Stimulated activated CD8-positive, alpha-beta memory T cell treated with anti-CD3 and anti-CD28 coated beads, Interleukin-12 subunit alpha, Interleukin-12 subunit beta, amount 100 ng/mL, for 4 hours (primary cell): ENCODE measurements at regions not wholly inside any gene's neighbourhood (a gene's known extent, or its start where the extent isn't known, plus 50 kb on each side); places are given as distances from the start of the nearest gene placed in this dataset.
"Not testable (repeated sequence)": the region's sequence is repeated elsewhere in the genome, so short reads cannot be mapped to it uniquely, and the experiment has no call there.

Source experiments
- DNase-seq: peaks from one replicate; pipeline ENCODE4 v3.0.0-alpha.2; 2020; ENCODE audit warnings: low read depth

DNA sequence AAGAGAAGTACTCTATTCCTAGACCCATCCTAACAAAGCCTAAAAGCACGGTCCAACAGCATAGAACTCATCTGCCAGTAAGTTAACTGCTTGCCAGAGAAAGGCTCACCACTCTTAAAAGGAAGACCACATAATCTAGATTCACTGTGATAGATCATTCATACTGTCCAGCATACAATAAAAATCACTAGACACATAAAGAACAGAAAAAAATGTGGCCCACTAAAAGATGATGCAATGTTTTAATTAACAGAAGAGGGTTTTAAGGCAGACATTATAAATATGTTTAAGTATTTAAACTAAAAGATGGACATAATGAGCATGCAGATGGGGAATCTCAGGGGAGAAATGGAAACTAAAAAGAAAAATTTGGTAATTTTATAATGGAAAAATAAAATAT, 157.5 kb upstream of the CDH4 start:
- no peak for DNase-seq

DNA sequence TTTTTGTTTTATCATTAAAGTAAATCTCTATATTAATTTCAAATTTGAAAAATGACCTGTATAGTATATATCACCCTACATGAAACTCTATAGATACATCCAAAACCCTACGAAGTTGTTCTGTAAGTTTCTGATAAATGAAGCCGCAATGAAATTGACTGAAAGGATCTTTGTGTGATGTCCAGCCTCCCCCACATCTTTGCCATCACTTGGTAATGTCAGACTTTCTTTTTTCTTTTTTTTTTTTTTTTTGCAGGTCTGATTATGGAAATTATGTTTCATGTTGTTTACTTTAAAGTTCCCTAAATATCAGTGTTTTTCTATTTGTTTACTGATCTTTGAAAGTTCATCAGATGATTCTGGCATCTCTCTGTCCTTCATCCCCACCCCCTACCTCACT, 155.6 kb upstream of the CDH4 start:
- no peak for DNase-seq

DNA sequence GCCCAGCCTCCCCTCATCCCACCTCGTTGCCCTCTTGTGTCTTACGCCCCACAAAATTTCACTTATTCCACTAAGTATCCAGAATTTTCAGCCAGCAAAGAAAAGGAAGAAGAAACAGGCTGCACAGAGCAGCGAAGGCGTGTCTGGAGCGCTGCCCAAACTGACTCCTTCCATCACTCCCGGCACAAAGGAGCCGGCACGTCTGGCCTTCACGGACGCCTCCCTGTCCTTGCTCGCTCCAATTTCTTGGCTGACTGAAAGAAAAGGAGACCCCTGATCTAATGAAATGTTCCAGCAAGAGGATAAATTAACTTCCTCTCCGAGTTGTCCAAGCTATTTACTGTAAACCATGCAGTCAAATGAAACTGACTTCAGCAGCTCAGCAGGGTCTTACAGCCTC, 152.3 kb upstream of the CDH4 start:
- DNase-seq = no peak

DNA sequence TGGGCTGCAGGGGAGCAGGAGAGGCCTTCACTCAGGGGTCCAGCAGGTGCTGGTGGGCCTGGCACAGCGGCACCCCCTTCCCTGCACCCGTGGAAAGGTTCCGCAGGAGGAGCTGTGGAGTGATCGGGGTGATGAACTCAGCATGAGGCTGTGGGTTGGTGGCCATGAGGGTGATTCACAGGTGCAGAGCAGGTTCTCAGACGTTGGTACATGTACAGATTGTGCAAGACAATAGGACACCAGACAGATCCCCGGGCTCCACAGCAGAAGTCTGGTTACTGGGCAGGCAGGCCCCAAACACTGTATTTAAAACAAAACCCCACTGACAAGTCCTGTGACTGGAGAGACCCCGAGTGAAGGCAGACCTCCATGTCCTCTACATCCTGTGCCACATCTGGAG, 151.6 kb upstream of the CDH4 start:
- no peak for DNase-seq

DNA sequence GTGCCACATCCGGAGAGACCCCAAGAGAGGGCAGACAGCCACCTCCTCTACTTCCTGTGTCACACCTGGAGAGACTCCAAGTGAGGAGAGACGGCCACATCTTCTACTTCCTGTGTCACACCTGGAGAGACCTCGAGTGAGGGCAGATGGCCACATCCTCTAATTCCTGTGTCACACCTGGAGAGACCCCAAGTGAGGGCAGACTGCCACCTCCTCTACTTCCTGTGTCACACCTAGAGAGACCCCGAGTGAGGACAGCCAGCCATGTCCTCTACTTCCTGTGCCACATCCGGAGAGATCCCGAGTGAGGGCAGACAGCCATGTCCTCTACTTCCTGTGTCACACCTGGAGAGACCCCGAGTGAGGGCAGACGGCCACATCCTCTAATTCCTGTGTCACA, 150.7 kb upstream of the CDH4 start:
- DNase-seq = not testable (repeated sequence)

DNA sequence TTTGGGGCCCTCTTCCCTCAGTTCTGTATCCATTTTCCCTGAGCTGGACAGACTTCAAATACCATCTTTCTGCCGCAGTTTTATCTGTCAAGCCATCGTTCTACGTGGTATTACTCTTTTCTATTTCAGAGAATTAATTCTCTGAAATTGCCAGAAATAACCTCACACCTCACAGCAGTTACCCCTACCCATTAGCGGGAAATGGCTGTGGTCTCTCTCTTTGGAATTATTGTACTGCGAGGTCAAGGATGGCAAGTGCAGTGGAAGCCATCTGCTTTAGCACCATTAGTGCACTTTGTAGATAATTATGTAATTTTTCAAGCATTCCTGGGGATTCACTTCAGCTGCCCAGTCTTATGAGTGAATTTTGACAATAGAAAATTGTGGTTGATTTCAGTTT, 147.8 kb upstream of the CDH4 start:
- no peak for DNase-seq

DNA sequence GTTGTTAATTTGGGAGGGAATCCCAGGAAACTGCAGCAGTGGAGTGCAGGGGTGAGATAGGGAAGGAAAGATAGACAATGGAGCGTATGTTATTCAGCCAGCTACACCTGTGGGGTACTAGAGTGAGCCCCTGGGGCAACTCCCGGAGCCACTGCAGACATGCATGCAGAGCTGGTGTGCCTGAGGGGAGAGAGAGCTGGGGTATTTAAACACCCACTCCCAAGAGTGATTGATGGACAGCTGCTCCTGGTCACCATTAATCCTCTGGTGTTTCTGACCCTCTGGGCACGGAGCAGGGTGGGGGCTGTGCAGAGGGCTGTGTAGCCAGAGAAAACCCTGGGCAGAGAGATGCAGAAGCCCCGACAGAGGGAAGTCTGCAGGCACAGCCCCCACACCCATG, 146.7 kb upstream of the CDH4 start:
- DNase-seq = no peak

DNA sequence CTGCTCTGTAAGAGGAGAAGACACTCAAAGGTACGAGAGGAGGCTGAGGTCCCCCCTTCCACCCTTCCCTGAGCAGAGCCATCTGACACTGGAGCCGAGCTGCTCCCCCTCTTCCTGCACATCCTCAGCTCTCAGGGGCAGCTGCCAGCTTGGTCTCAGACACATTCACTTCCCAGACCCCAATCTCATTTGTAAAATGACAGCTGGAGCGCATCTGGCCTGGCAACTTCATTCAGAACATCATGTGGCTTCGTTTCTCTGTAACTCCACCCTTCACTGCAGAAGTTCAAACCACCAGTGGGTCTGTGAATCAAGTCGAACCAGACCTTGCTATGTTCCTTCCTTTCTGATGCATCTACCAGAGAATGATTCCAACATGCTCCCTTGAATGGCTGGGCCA, 145.6 kb upstream of the CDH4 start:
- no peak for DNase-seq

DNA sequence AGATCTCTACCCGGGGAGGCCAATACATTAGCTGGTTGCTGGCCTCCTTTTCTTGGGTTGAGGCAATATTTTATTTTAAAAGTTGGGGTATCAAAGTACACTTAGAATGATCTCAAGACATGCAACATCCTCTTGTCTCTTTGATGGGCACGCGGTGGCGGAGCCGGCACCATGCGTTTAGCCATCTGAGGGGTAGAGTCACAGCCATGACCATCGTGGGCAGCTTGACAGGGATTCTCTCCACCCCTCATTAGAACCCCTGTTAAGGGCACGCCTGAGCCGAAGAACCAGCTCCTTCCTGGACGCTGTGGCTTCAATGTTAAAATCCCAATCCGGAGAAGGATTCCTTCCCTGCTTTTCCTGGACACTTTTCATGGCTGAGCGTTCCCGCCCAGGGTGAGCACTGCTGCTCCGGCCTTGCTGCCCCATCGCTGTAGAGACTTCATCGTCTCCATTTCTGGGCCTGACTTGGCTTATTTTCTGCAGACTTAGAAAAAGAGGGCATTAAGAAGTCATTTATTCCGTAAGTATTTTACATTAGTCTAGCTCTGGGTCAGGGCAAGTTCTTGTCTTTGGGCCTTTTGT, 142.7 kb upstream of the CDH4 start:
- no peak for DNase-seq

DNA sequence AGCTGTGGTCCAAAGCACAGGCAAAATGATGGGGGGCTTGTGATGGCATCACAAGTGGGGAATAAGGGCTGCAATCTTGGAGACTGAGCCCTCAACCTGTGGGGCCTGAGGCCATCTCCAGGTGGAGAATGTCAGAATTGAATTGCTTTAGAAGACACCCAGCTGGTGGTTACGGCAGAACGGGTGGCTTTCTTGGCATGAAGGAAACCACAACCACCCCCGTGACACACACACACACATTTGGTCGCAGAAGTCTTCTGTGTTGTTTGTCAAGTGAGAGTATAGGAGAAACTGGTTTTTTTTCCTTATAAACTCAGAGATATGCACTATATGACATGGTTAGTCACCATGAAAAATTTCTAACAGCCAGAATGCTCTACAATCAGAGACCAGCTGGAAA, 139.5 kb upstream of the CDH4 start:
- DNase-seq = no peak

DNA sequence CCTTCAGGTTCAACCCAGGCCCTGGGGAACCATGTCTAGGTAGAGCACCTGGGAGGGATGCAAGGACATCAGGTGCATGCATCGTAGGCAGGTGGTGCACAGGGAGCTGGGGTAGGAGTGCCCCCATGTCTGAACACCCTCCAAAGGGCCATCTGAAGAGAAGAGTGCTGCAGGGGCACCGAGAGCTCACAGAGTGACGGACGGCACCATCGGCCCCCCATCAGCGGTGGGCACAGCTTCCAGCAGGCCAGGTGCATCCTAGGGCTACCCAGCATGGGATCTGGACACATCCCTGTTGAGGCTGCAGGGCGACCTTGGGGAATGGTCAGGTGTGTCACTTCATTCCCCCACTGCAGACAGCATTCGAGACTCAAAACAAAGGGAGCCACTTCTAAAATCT, 138.3 kb upstream of the CDH4 start:
- DNase-seq = no peak

DNA sequence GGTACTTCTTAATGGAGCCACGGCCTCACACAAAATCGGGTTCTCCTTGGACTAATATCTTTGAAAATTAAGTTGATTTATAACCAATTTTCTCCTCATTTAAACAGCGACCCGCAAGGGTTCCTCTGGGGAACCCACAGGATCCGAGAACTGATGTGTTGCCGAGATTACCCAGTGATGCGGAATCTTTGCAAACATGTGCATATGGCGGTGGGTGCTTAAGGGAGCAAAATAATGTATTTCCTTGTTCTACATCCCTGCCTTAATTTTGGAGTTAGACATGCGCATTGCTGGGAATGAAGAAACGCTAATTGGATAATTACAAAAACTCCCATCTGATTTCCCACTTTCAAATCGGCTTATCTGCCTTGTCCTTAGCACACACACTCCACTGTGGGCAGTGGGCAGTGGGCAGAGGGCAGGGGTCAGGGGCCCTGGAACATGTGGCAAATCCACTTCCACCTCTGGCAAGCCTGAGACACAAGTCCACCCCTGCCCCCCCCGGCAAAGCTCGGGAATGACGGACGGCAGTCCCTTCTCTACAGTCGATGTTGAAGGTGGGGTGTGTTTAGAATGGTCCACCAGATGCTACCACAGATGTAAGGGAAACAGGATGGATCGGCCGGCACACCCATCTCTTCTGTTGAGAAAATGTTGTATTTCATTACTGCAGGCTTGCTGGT, 137.4 kb upstream of the CDH4 start:
- DNase-seq = no peak

DNA sequence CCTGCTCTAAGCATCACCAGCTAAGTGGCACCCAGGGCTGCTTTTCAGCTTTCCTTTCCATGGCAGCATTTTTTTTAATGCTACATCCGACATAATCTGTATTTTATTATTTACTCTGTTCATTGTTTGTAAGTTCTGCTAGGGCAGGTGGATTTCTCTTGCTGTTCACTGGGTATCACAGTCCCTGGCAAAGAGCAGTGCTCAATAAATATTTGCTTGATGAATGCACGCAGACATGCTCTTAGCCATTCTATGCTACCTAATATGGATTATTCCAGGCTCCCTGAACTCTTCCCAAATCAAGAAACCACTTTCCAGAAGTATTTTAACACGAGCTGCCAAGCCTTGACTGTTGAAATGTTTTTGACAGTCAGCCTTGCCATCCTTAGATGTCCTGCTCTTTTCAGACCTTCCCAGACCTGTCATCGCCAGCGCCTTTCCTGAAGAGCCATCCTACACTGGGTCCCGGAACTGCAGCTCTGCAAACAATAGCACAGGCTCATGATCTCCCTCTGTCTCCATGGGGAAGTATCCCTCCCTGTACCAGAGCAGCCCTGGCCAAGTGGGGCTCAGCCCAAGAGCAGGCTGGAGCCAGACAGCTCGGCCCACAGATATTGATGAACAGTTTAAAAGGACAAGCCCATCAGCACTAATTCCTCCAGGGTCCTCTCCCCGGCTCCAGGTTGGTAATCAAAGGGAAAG, 136.5 kb upstream of the CDH4 start:
- no peak for DNase-seq

DNA sequence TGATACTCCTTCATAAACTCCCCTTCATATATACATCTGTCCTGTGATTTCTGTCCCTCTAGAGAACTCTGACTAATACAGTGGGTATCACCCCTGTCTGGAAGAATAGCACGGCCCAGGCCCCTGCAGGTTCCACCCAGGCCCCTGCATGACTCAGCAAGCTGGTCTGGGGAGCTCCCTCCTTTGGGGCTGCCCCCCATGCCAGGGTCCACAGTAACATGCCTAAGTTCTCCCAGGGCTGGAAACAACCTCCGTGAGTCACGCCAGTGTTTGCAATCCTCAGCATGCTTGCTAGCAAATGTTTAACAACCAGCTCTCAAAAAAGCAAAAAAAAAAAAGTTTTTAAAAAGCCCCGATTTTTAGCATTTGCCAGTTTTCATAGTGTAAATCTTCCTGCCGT, 134.3 kb upstream of the CDH4 start:
- no peak for DNase-seq

DNA sequence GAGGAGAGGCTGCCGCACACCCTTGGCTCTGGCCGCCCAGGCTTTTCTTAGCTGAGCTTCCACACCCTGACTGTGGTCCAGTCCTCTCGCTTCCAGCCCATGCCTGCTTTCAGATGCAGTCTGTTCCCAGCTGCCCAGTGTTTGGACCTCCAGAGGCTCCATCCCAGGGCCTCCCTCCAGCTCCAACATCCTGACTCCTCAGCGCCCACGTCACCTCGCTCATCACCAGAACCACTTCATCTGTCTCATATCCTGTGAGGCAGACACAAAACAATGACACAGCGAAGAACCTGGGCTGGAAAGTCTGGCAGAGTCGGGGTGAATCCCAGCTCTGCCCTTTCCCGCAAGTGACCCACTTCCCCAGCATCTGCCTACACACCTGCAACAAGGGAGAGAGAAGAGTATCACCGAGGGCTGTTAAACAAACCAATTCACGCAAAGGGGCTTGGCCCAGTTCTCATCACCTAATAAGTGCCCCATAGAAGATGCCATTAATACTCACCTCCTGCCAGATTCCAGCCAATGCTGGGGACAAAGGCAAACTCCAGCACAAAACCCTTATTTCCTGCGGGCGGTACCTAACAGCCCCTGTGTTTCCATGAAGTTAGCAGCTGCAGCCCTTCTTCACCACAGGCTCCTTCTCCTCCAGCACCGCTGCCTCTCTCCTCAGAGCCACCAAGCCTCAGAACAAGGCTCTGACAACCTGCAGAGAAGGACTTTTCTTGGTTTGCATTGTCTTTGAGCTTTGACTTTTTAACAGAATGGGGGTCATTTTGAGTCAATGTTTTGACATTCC, 133.4 kb upstream of the CDH4 start:
- DNase-seq = no peak

DNA sequence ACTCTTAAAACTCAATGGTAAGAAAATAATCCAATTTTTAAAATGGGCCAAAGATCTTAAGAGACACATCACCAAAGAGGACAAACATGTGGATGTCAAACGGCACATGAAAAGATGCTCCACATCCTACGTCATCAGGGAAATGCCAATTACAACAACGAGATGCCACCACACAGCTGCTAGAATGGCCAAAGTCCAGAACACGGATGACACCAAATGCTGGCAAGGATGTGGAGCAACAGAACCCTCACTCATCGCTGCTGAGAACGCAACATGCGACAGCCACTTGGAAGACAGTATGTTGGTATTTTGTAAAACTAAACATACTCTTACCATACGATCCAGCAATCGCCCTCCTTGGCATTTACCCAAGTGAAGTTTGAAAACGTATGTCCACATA, 132.8 kb upstream of the CDH4 start:
- DNase-seq = no peak

DNA sequence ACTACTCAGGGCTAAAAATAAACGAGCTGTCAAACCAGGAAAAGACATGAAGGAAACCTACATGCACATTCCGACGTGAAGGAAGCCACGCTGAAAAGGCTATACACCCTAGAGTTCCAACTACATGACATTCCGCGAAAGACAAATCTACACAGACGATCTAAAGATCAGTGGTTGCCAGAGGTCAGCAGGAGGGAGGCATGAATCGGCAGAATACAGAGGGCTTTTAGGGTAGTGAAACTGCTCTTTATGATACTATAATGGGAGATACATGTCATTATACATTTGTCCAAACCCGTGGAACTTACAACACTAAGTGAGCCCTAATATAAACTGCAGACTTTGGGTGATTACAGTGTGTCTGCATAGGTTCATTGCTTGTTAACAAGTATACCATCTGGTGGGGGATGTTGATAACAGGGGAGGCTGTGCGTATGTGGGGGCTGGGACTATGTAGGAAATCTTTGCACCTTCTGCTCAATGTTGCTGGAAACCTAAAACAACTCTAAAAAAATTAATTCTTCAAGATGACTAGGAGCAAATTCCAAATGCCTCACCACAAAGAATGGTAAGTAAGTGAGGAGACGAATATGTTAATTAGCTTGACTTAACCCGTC, 132.2 kb upstream of the CDH4 start:
- no peak for DNase-seq

DNA sequence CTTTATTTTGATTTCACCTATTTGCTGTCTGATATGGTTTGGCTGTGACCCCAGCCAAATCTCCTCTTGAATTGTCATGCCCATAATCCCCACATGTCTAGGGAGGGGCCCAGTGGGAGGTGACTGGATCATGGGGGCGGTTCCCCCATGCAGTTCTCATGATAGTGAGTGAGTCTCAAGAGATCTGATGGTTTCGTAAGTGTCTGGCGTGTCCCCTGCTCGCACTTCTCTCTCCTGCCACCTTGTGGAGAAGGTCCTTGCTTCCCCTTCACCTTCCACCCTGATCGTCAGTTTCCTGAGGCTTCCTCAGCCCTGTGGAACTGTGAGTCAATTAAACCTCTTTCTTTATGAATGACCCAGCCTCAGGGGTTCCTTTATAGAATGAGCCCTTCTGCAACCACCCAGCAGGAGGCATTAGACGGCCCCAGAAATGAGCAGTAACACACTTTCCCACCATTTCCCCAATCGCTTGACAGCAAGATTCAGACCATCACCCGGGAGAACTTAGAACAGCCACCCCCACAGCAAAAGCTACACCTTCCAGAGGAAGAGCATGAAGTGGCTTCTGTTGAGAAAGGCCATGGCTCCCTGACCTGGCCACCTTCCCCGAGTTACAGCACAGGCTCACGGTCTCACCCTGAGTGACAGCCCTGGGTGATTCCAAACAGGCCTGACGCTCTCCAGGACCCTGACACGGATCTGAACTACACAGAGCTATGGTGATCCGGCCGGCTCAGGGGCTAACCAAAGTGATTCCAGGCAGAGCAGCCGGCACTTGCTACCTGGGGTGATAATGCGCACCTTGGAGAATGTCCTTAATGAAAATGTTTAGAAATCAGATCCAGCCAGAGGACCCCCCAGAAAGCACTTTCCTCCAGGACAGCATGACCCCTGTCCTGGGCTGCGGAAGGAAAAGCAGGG, 131.2 kb upstream of the CDH4 start:
- DNase-seq = no peak

DNA sequence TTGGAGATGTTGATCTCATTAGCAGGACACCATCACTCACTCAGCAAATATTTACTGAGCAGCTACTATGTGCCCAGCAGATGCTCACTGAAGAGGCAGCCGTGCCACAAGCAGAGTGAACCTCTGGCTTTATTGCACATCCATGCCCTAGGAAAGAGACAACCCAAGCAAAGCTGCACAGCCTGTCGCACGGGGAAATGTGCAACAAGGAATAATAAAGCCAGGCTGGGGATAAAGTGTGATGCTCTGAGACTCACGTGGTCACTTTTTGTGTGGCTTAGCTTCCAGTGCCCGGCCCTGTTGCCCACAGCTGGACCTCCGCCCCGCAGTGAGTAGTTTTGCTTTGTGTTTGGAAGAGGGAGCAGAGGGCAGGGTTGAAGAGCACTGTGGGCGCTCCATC, 130.4 kb upstream of the CDH4 start:
- DNase-seq = no peak

DNA sequence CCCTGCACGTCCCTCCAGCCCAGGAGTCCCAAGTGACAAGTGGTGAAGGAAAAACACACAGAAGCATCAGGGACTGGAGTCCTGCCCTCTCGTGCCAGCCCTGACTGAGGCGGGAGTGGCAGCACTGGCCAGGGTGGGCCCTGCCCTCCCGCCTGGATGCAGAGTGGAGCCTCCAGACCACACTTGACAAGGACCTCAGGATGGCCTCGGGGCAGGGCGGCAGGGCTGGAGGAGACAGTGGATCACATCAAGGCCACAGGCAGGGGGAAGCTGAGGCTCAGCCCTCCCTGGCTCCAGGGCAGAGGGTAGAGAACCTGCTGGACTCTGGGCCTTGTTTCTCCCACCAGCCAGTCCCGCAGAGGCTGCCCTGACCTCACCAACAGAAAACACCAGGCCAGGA, 128.8 kb upstream of the CDH4 start:
- DNase-seq = no peak

DNA sequence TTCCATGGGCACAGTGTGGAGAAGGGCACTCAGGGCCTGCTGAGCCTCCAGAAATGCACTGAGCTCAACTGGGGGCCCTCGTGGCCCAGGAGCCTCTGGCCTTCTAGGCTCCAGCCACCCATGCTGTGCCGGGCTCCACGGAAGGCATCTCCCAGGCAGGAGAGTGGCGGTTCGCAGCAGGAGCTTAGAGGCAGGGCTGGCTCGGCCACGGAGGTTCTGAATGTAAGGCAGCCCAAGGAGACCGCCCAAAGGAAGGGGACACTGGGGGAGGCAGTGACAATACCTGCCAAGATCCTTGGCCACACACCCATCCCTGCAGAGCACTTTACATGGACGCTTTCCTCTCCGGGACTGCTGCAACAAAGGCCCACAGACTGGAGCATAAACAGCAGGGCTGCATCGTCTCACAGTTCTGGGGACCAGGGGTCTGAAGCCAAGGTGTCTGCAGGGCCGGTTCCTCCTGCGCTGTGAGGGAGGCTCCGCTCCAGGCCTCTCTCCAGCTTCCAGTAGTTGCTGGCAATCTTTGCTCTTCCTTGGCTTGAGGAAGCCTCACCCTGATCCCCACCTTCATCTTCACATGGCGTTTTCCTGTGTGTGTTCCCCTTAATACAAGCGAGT, 128.2 kb upstream of the CDH4 start:
- no peak for DNase-seq
